H1 (cell line): ENCODE measurements at regions not wholly inside any gene's neighbourhood (a gene's known extent, or its start where the extent isn't known, plus 50 kb on each side); places are given as distances from the start of the nearest gene placed in this dataset.

Source experiments
- CTCF ChIA-PET: fragments of 300-600 bp; sonication (Branson Sonifier 250); formaldehyde crosslinking; loops from one replicate; lab custom pipeline; 2021; ENCODE audit not compliant: partially characterized antibody; lab: Charles Lee
- POLR2A ChIA-PET: fragments of 300-600 bp; sonication (Branson Sonifier 250); formaldehyde crosslinking; loops from one replicate; lab custom pipeline; 2021; ENCODE audit warnings: inconsistent platforms; ENCODE audit not compliant: partially characterized antibody; lab: Charles Lee
- DNase-seq, 2 experiments: peaks; one replicate each; pipeline versions ENCODE4 v3.0.0 to v3.0.0-alpha.2; 2010 to 2022; ENCODE audit warnings: low spot score in 2 of 2, low read depth in 1 of 2, mixed read lengths in 1 of 2
- FAIRE-seq: peaks from 2 replicates; lab custom pipeline; 2011; peaks lifted over from hg19 to GRCh38; lab: Jason Lieb, UNC
- H2AFZ ChIP-seq: 2 replicates; pipeline ENCODE4 v1.8.1; 2012; ENCODE audit warnings: low read length, inconsistent platforms
- H2AK5ac ChIP-seq: 2 replicates; pipeline ENCODE4 v1.6.1; 2013; ENCODE audit warnings: low read depth, low read length
- H2BK120ac ChIP-seq: replicated peaks from 2 replicates; pipeline ENCODE3; 2013; ENCODE audit warnings: low read depth, low read length, inconsistent platforms
- H2BK12ac ChIP-seq: 2 replicates; pipeline ENCODE4 v1.6.1; 2013; ENCODE audit warnings: low read depth, low read length
- H2BK15ac ChIP-seq: 2 replicates; pipeline ENCODE4 v1.6.1; 2013; ENCODE audit warnings: low read length
- H2BK20ac ChIP-seq: 2 replicates; pipeline ENCODE4 v1.6.1; 2013; ENCODE audit warnings: low read length
- H2BK5ac ChIP-seq: 2 replicates; pipeline ENCODE4 v1.6.1; 2013; ENCODE audit warnings: low read depth, low read length
- H3K14ac ChIP-seq: 2 replicates; pipeline ENCODE4 v1.6.1; 2013; ENCODE audit warnings: inconsistent platforms; ENCODE audit not compliant: insufficient read length
- H3K18ac ChIP-seq: 2 replicates; pipeline ENCODE4 v1.6.1; 2013; ENCODE audit warnings: low read length; ENCODE audit errors: extremely low read depth
- H3K23ac ChIP-seq: 2 replicates; pipeline ENCODE4 v1.6.1; 2013; ENCODE audit warnings: inconsistent platforms; ENCODE audit not compliant: insufficient read length
- H3K23me2 ChIP-seq: 2 replicates; pipeline ENCODE4 v1.6.1; 2013; ENCODE audit warnings: low read depth, low read length
- H3K27ac ChIP-seq: 2 replicates; pipeline ENCODE4 v1.6.1; 2011; ENCODE audit warnings: low read depth, low read length, inconsistent platforms
- H3K27me3 ChIP-seq, 4 experiments: replicated peaks in 1 of 4; 1 replicate in 1 of 4; 2 replicates in 3 of 4; pipeline versions ENCODE4 v1.6.1 to v1.8.1; 2011 to 2013; ENCODE audit warnings: low read length in 3 of 4, mild to moderate bottlenecking in 3 of 4, inconsistent platforms in 2 of 4, mixed read lengths in 2 of 4, moderate library complexity in 1 of 4; ENCODE audit not compliant: control insufficient read depth in 3 of 4, insufficient read depth in 3 of 4; ENCODE audit errors: extremely low read depth in 1 of 4
- H3K36me3 ChIP-seq, 4 experiments: 2 replicates each; pipeline versions ENCODE4 v1.6.1 to v1.8.1; 2011 to 2013; ENCODE audit warnings: mild to moderate bottlenecking in 4 of 4, low read length in 3 of 4, moderate library complexity in 2 of 4, control low read depth in 1 of 4, inconsistent platforms in 1 of 4; ENCODE audit not compliant: insufficient read depth in 4 of 4, control insufficient read depth in 2 of 4
- H3K4ac ChIP-seq: replicated peaks from 2 replicates; pipeline ENCODE3; 2013; ENCODE audit warnings: low read length, low read depth, mixed read lengths, inconsistent platforms; ENCODE audit not compliant: insufficient read length
- H3K4me1 ChIP-seq, 4 experiments: replicated peaks in 1 of 4; 1 replicate in 1 of 4; 2 replicates in 3 of 4; pipeline versions ENCODE4 v1.6.1 to v1.8.1; 2011 to 2013; ENCODE audit warnings: low read length in 3 of 4, inconsistent platforms in 2 of 4, mixed read lengths in 1 of 4; ENCODE audit not compliant: insufficient read depth in 4 of 4, control insufficient read depth in 3 of 4
- H3K4me2 ChIP-seq, 2 experiments: 2 replicates each; pipeline versions ENCODE4 v1.6.1 to v1.8.1; 2011 to 2013; ENCODE audit warnings: low read depth in 2 of 2, low read length in 2 of 2, control low read depth in 1 of 2, inconsistent platforms in 1 of 2, mild to moderate bottlenecking in 1 of 2; ENCODE audit not compliant: insufficient read depth in 1 of 2
- H3K4me3 ChIP-seq, 4 experiments: fragments of 200-600, 300-600 bp in 1 of 4; sonication (generic), shearing (Covaris generic), sonication (Bioruptor Twin) in 1 of 4; 2 replicates each; pipeline versions ENCODE4 v1.5.1 to v1.8.1; 2011 to 2016; ENCODE audit warnings: low read length in 4 of 4, low read depth in 3 of 4, control low read depth in 2 of 4, inconsistent platforms in 2 of 4, mild to moderate bottlenecking in 2 of 4, mixed read lengths in 1 of 4, moderate library complexity in 1 of 4; ENCODE audit not compliant: insufficient read depth in 2 of 4; ENCODE audit errors: extremely low read depth in 1 of 4
- H3K56ac ChIP-seq: replicated peaks from 2 replicates; pipeline ENCODE3; 2013; ENCODE audit warnings: low read depth, mild to moderate bottlenecking, mixed read lengths, low read length, inconsistent platforms; ENCODE audit not compliant: insufficient read length
- H3K79me1 ChIP-seq: 2 replicates; pipeline ENCODE4 v1.6.1; 2013; ENCODE audit warnings: low read depth, low read length, control low read depth
- H3K79me2 ChIP-seq, 2 experiments: 2 replicates each; pipeline versions ENCODE4 v1.6.1 to v1.8.1; 2012 to 2013; ENCODE audit warnings: low read length in 2 of 2, mild to moderate bottlenecking in 2 of 2, inconsistent platforms in 1 of 2; ENCODE audit not compliant: insufficient read depth in 2 of 2, control insufficient read depth in 1 of 2
- H3K9ac ChIP-seq, 4 experiments: replicated peaks in 1 of 4; 1 replicate in 1 of 4; 2 replicates in 3 of 4; pipeline versions ENCODE4 v1.6.1 to v1.8.1; 2011 to 2013; ENCODE audit warnings: low read depth in 3 of 4, low read length in 3 of 4, control low read depth in 2 of 4, mild to moderate bottlenecking in 2 of 4, moderate library complexity in 2 of 4, inconsistent platforms in 1 of 4; ENCODE audit errors: extremely low read depth in 1 of 4
- H3K9me3 ChIP-seq, 2 experiments: 2 replicates each; pipeline versions ENCODE4 v1.6.1 to v1.8.1; 2012 to 2013; ENCODE audit warnings: mild to moderate bottlenecking in 2 of 2, moderate library complexity in 2 of 2, control low read depth in 1 of 2, inconsistent platforms in 1 of 2, low read depth in 1 of 2, low read length in 1 of 2, mixed read lengths in 1 of 2; ENCODE audit not compliant: insufficient read depth in 2 of 2
- H4K20me1 ChIP-seq, 2 experiments: replicated peaks in 1 of 2; 2 replicates each; pipeline versions ENCODE3 to v1.8.1; 2011 to 2013; ENCODE audit warnings: inconsistent platforms in 2 of 2, low read length in 2 of 2, mild to moderate bottlenecking in 1 of 2; ENCODE audit not compliant: insufficient read depth in 2 of 2, control insufficient read depth in 1 of 2
- H4K5ac ChIP-seq: 2 replicates; pipeline ENCODE4 v1.6.1; 2013; ENCODE audit warnings: low read length, low read depth, mixed read lengths, inconsistent platforms; ENCODE audit not compliant: insufficient read length
- H4K8ac ChIP-seq: 2 replicates; pipeline ENCODE4 v1.8.0; 2013; ENCODE audit warnings: mild to moderate bottlenecking, moderate library complexity, low read length, inconsistent platforms; ENCODE audit not compliant: insufficient read depth; ENCODE audit errors: extremely low read depth
- H4K91ac ChIP-seq: replicated peaks from 2 replicates; pipeline ENCODE3; 2013; ENCODE audit warnings: low read length, mixed read lengths, inconsistent platforms; ENCODE audit not compliant: insufficient read length
- CEBPB ChIP-seq: IDR thresholded peaks from 2 replicates; pipeline ENCODE4 v1.6.1; 2012; ENCODE audit warnings: low read depth, low read length
- CTBP2 ChIP-seq: IDR thresholded peaks from 2 replicates; pipeline ENCODE4 v1.7.0; 2011; ENCODE audit warnings: borderline replicate concordance, mild to moderate bottlenecking, moderate library complexity, mixed read lengths, low read length; ENCODE audit not compliant: insufficient read depth, insufficient read length
- CTCF ChIP-seq, 3 experiments: IDR thresholded peaks; 1 replicate in 2 of 3; 2 replicates in 1 of 3; pipeline versions ENCODE4 v1.5.1 to v1.6.1; 2011; ENCODE audit warnings: low read length in 3 of 3, mild to moderate bottlenecking in 3 of 3, inconsistent platforms in 2 of 3, low read depth in 1 of 3, moderate library complexity in 1 of 3; ENCODE audit not compliant: insufficient read depth in 1 of 3; ENCODE audit errors: control extremely low read depth in 1 of 3
- E2F6 ChIP-seq: IDR thresholded peaks from 2 replicates; pipeline ENCODE4 v1.6.1; 2012; ENCODE audit warnings: inconsistent platforms
- SIRT6 ChIP-seq: IDR thresholded peaks from one replicate; pipeline ENCODE4 v1.7.1; 2012; ENCODE audit warnings: low read length, inconsistent platforms
- SP4 ChIP-seq: IDR thresholded peaks from 2 replicates; pipeline ENCODE4 v1.6.1; 2012; ENCODE audit warnings: low read length, inconsistent platforms
- YY1 ChIP-seq: IDR thresholded peaks from 2 replicates; pipeline ENCODE4 v1.6.1; 2011; ENCODE audit warnings: low read depth, mild to moderate bottlenecking, low read length
- WGBS, 2 experiments: shearing (Covaris generic) in 1 of 2; methylation state at CpG; one replicate each; pipeline versions ENCODE4 v1.1.6 to v1.1.7; 2013 to 2015; ENCODE audit warnings: low lambda C conversion rate in 2 of 2, mixed read lengths in 2 of 2, inconsistent platforms in 1 of 2, low coverage in 1 of 2, missing lambda C conversion rate in 1 of 2; ENCODE audit not compliant: insufficient replicate concordance in 2 of 2, insufficient coverage in 1 of 2, insufficient read length in 1 of 2; ENCODE audit errors: extremely low coverage in 1 of 2, missing lambda C conversion rate in 1 of 2; 5-methylcytosine and 5-hydroxymethylcytosine counted together

- Histone ChIP-seq H3K9ac (no peak overlapping the region), H3K79me2 (no peaks in the 10 kb centered on the region), H2AK5ac (no peak overlapping the region), H3K79me1 (no peaks in the 10 kb centered on the region), H3K9me3 (peaks cover 5 to 9% of the 10 kb centered on the region in 2 experiments), H2BK5ac (no peak overlapping the region), H4K20me1 (no peaks in the 10 kb centered on the region), H4K5ac (no peak overlapping the region), H4K8ac (no peak overlapping the region), H3K27ac (no peak overlapping the region), H3K18ac (no peak overlapping the region), H3K36me3 (no peaks in the 10 kb centered on the region), H3K14ac (no peak overlapping the region), H3K27me3 (no peaks in the 10 kb centered on the region), H3K23ac (no peak overlapping the region), H2AFZ (no peak overlapping the region), H4K91ac (no peak overlapping the region), H2BK20ac (no peak overlapping the region), H3K4me2 (no peak overlapping the region), H3K4ac (no peak overlapping the region), H3K23me2 (no peaks in the 10 kb centered on the region), H3K4me1 (peaks cover under 1 to 22% (median 12%) of the 10 kb centered on the region in 4 experiments; a peak in 6 of 7 replicates), H3K56ac (no peak overlapping the region), H3K4me3 (no peak overlapping the region), H2BK15ac (no peak overlapping the region), H2BK120ac (no peak overlapping the region), H2BK12ac (no peak overlapping the region)
- 77% methylated on average over 6 of the region's 6 CpGs; no CpG with 5 or more reads in 1 of the 2 experiments for WGBS, 2 experiments
- ChIA-PET POLR2A (no interaction called here), CTCF (interaction anchor here (1.3 kb wide), 1 partner anchor 417 kb away, joined by 5 read pairs; no protein-coding TSS in a partner anchor)
- DNase-seq (no peak), FAIRE-seq (no peak)
- TF ChIP-seq SP4 (no peak), CTCF (IDR thresholded peaks at IDR 0.05; ENCODE audit: control extremely low read depth in 1 of 3, insufficient read depth in 1 of 3, low read depth in 1 of 3, low read length in 3 of 3) (no peak), CTBP2 (no peak), CEBPB (no peak), SIRT6 (no peak), E2F6 (no peak), YY1 (no peak)
Observed at GRCh38 chr5:34480810-34481528, 175.2 kb upstream of the RAI14 start.
